ENCODE measurements at regions not wholly inside any gene's neighbourhood (a gene's known extent, or its start where the extent isn't known, plus 50 kb on each side); places are given as distances from the start of the nearest gene placed in this dataset.

DNA sequence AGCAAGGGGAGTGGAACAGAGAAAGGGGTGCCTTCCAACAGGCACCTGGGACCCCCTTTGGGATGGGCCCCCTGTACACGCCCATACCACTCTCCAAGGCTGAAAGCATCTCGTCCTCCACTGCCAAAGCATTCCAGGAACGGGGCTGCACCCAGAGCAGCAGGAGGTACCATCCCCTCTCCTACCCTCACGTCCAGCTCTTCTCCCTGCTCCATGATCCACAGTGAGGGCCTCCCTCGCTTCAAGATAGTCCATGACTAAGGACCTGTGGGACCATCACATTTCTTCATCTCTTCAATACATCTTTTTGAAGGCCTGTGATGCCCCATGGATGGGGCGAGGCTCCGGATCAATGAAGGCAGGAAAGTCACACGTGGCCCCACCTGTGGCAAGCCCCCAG lies 209.9 kb downstream of the ANKRD60 start:
- H4K8ac ChIP-seq (ENCODE audit: extremely low read depth, insufficient read depth, low read length) = no peak overlapping the region
- 95% methylated on average over 8 of the region's 8 CpGs; no CpG with 5 or more reads in 1 of the 2 experiments for WGBS, 2 experiments (ENCODE audit: extremely low coverage in 1 of 2, insufficient coverage in 1 of 2, insufficient read length in 1 of 2, insufficient replicate concordance in 2 of 2, low coverage in 1 of 2, low lambda C conversion rate in 2 of 2, missing lambda C conversion rate in 1 of 2)
- no peak overlapping the region for H3K4ac ChIP-seq (replicated peaks; ENCODE audit: insufficient read length, low read depth, low read length)
- POLR2A ChIA-PET (ENCODE audit: partially characterized antibody) = no interaction called here
- no peak overlapping the region for H3K9ac ChIP-seq (replicated peaks in 1 of 4; ENCODE audit: extremely low read depth in 1 of 4, low read depth in 3 of 4, low read length in 3 of 4)
- no peaks in the 10 kb centered on the region for H3K79me2 ChIP-seq (ENCODE audit: control insufficient read depth in 1 of 2, insufficient read depth in 2 of 2, low read length in 2 of 2)
- H3K4me1 ChIP-seq (replicated peaks in 1 of 4; ENCODE audit: control insufficient read depth in 3 of 4, insufficient read depth in 4 of 4, low read length in 3 of 4) = no peaks in the 10 kb centered on the region; a peak in 1 of 7 replicates
- H3K4me3 ChIP-seq (ENCODE audit: extremely low read depth in 1 of 4, insufficient read depth in 2 of 4, low read depth in 3 of 4, low read length in 4 of 4) = no peak overlapping the region
- no peak overlapping the region for H4K91ac ChIP-seq (replicated peaks; ENCODE audit: insufficient read length, low read length)
- H4K5ac ChIP-seq (ENCODE audit: insufficient read length, low read depth, low read length) = no peak overlapping the region
- no peak overlapping the region for H2AK5ac ChIP-seq (ENCODE audit: low read depth, low read length)
- H2BK15ac ChIP-seq (ENCODE audit: low read length) = no peak overlapping the region
- H3K14ac ChIP-seq (ENCODE audit: insufficient read length) = no peak overlapping the region
- no peaks in the 10 kb centered on the region for H4K20me1 ChIP-seq (replicated peaks in 1 of 2; ENCODE audit: control insufficient read depth in 1 of 2, insufficient read depth in 2 of 2, low read length in 2 of 2)
- H3K56ac ChIP-seq (replicated peaks; ENCODE audit: insufficient read length, low read depth, low read length) = no peak overlapping the region
- no peak overlapping the region for H2AFZ ChIP-seq (ENCODE audit: low read length)
- no peak overlapping the region for H2BK20ac ChIP-seq (ENCODE audit: low read length)
- H3K27ac ChIP-seq (ENCODE audit: low read depth, low read length) = no peak overlapping the region
- no peak overlapping the region for H3K23ac ChIP-seq (ENCODE audit: insufficient read length)
- FAIRE-seq (no peak), DNase-seq (ENCODE audit: low read depth in 1 of 2, low spot score in 2 of 2) (no peak)
- no peak overlapping the region for H2BK120ac ChIP-seq (replicated peaks; ENCODE audit: low read depth, low read length)
- no peaks in the 10 kb centered on the region for H3K9me3 ChIP-seq (ENCODE audit: insufficient read depth in 2 of 2, low read depth in 1 of 2, low read length in 1 of 2)
- H3K36me3 ChIP-seq (ENCODE audit: control insufficient read depth in 2 of 4, insufficient read depth in 4 of 4, low read length in 3 of 4) = no peaks in the 10 kb centered on the region
- H3K27me3 ChIP-seq (replicated peaks in 1 of 4; ENCODE audit: control insufficient read depth in 3 of 4, extremely low read depth in 1 of 4, insufficient read depth in 3 of 4, low read length in 3 of 4) = no peaks in the 10 kb centered on the region
- H2BK12ac ChIP-seq (ENCODE audit: low read depth, low read length) = no peak overlapping the region
- H3K79me1 ChIP-seq (ENCODE audit: low read depth, low read length) = no peaks in the 10 kb centered on the region
- H3K4me2 ChIP-seq (ENCODE audit: insufficient read depth in 1 of 2, low read depth in 2 of 2, low read length in 2 of 2) = no peak overlapping the region
- H3K23me2 ChIP-seq (ENCODE audit: low read depth, low read length) = no peaks in the 10 kb centered on the region
- CTCF ChIA-PET (ENCODE audit: partially characterized antibody) = interaction anchor here (1.3 to 1.4 kb wide), 2 partner anchors 9 to 170 kb away, joined by 3 to 4 read pairs; no protein-coding TSS in a partner anchor
- H2BK5ac ChIP-seq (ENCODE audit: low read depth, low read length) = no peak overlapping the region
- H3K18ac ChIP-seq (ENCODE audit: extremely low read depth, low read length) = no peak overlapping the region
- TF ChIP-seq CTBP2 (IDR thresholded peaks at IDR 0.05; ENCODE audit: borderline replicate concordance, insufficient read depth, insufficient read length, low read length) (no peak), POLR2A (IDR thresholded peaks at IDR 0.05; ENCODE audit: control extremely low read depth in 1 of 2, low read depth in 2 of 2, low read length in 2 of 2) (no peak), CHD2 (IDR thresholded peaks at IDR 0.05; ENCODE audit: low read length) (no peak), HDAC2 (IDR thresholded peaks at IDR 0.05; ENCODE audit: borderline replicate concordance in 1 of 2, low read depth in 2 of 2, low read length in 2 of 2) (no peak), SUZ12 (IDR thresholded peaks at IDR 0.05; ENCODE audit: low read length) (no peak), BRCA1 (IDR thresholded peaks at IDR 0.05; ENCODE audit: low read depth, low read length) (no peak), NANOG (IDR thresholded peaks at IDR 0.05; ENCODE audit: insufficient read depth, low read depth, low read length, poor library complexity, severe bottlenecking) (no peak), SP1 (IDR thresholded peaks at IDR 0.05; ENCODE audit: low read depth, low read length) (no peak), CREB1 (IDR thresholded peaks at IDR 0.05) (no peak), MAFK (IDR thresholded peaks at IDR 0.05; ENCODE audit: low read depth, low read length) (no peak), POU5F1 (IDR thresholded peaks at IDR 0.05; ENCODE audit: low read depth, low read length) (no peak)

Measured in H1 (cell line).